ENCODE measurements at regions not wholly inside any gene's neighbourhood (a gene's known extent, or its start where the extent isn't known, plus 50 kb on each side); places are given as distances from the start of the nearest gene placed in this dataset.

GRCh38 chr6:149213829-149214228 is 103.7 kb upstream of the TAB2 start:
- DNase-seq (ENCODE audit: low spot score), result no peak

- DNase-seq (ENCODE audit: low spot score), result no peak
These were observed 101.1 kb upstream of the TAB2 start for GRCh38 chr6:149216459-149216858.

- no peak for DNase-seq (ENCODE audit: low spot score)
These were observed 100.0 kb upstream of the TAB2 start for GRCh38 chr6:149217466-149217888.

GRCh38 chr6:149218471-149218870 is 99.0 kb upstream of the TAB2 start:
- DNase-seq (ENCODE audit: low spot score), result no peak

GRCh38 chr6:149218915-149219314 is 98.6 kb upstream of the TAB2 start:
- DNase-seq (ENCODE audit: low spot score), result no peak

- DNase-seq (ENCODE audit: low spot score), result no peak
These were observed 96.4 kb upstream of the TAB2 start for GRCh38 chr6:149220882-149221773.

GRCh38 chr6:149221774-149222070 is 95.8 kb upstream of the TAB2 start:
- no peak for DNase-seq (ENCODE audit: low spot score)

- no peak for DNase-seq (ENCODE audit: low spot score)
These were observed 94.2 kb upstream of the TAB2 start for GRCh38 chr6:149223120-149223903.

DNA sequence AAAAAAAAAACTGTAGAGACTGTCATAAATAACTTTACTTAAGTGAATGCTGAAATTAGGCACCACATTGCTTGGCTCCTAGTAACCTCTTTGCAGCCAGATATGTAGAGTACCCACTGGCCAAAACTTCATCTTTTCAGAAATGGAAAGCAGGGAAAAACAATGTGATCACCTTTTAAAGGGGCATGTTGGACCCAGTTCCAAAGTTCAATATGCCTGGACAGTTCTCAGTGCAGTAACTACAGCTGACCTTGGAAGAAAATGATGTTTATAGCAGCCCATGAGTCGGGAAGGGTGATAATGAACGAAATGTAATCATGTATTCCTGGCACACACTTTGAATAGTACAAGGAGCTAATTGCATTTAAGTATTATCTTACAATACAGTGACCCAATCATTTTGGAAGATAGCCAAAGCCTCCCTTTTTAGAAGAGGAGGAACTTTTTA is 93.6 kb upstream of the TAB2 start:
- no peak for DNase-seq (ENCODE audit: low spot score)

DNA sequence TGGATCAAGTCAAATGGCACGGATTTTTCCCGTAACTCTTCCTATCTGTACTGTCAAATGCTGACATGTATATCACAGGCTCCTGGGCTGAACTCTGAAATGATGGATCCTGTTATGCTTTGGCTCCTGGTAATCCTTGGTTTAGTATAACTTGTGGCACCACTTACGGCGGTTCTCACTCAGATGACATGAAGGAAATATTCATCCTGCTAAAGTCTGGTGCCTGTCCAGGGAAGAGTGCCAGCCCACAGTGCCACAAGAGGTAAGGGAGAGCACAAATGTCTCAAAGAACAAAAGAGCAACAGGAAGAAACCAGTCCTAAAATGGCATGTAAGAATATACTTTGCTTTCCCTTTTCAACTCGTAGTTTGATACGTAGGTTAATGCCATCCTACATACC is 93.1 kb upstream of the TAB2 start:
- no peak for DNase-seq (ENCODE audit: low spot score)

DNA sequence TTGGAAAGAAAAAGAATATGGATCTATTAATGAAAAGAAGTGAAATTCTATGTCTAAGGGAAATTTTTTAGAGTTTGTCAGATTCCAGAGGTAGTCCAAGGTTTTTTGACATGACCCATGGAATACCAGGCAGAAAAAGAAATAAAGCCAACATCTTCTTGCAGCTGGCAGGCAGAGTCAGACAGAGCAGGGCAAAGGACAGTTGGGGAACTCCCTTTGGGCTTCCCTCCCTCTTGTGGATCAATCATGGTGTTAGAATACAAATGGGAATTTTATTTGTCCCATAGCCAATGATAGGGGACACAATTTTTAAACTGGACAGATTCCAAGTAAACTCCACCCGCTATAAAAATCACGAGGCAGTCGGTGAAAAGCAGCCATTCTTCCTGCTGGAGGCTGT is 92.1 kb upstream of the TAB2 start:
- DNase-seq (ENCODE audit: low spot score), result no peak

DNA sequence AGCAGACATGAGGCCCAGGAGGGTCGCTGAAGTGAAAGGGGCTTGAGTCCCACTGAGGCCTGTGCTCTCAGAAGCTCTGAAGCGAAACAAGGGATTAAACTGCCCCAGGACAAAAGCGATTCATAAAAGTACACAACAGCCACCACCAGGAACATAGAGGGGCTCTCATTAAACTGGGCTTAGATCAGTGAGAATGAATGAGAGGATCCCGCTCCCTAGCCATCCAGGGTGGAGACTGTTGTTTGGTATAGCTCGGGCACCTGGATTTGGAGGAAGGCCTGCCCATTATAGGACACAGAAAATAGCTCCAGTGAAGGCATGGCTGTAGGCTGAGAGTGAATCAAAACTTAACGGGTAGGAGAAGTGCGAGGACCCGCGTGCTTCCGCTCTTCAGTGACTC is 91.6 kb upstream of the TAB2 start:
- no peak for DNase-seq (ENCODE audit: low spot score)

- DNase-seq (ENCODE audit: low spot score), result no peak
These were observed 89.7 kb upstream of the TAB2 start for GRCh38 chr6:149227796-149228195.

- DNase-seq (ENCODE audit: low spot score), result no peak
These were observed 89.1 kb upstream of the TAB2 start for GRCh38 chr6:149228311-149228955.

- no peak for DNase-seq (ENCODE audit: low spot score)
These were observed 88.4 kb upstream of the TAB2 start for GRCh38 chr6:149229096-149229495.

DNA sequence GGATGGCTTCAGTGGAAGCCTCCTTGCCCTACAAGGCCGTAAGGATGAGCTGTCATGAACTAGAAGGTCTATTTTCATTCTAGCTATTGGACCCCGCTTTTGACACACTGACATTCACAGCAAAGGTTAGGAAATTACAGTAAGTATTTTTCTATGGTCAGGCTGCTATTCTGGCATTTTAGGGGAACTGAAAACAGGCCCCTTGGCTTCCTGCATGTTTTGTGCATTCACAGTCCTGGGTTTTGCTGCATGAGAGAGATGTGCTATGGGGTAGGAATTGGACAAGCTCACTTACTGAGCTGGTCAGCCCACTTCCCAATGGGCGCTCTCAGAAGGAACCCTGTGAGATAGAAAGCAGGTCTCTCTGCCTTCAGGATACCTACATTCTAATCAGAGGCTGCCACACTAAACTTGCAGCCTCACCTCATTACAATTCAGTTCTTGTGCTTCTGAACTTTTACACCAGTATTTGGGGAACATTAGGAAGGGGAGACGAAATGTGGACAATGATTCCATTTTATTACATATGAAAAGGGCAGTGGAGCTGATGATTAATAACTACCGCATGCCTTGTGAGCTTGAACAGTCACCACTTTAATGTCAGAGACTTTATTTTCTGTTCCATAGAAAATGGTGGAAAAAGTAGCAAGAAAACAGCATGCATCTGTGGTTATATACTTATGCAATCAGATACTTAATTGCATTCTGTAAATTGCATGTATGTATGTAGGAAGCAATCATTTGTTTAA is 86.6 kb upstream of the TAB2 start:
- DNase-seq (ENCODE audit: low spot score), result no peak

DNA sequence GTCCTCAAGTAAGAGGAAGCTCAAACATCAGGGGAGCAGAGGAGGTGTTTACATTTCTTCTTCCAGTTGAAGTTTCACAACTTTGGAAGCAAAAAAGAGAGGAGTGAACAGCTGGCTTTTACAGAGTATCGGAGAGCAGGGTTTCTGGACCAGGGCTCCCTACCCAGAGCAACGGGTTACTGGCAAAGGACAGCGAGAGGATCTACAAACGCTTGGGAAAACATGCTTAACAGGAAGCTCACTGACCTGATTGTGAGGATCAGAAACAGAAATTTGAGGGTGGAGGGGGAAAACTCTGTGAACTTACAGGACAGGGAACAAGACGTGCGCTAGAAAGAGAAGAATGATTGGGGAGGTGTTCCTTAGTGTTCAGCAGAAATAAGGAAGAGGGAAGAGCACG is 85.7 kb upstream of the TAB2 start:
- DNase-seq (ENCODE audit: low spot score), result no peak

GRCh38 chr6:149233056-149233715 is 84.3 kb upstream of the TAB2 start:
- no peak for DNase-seq (ENCODE audit: low spot score)

- no peak for DNase-seq (ENCODE audit: low spot score)
These were observed 83.2 kb upstream of the TAB2 start for GRCh38 chr6:149234051-149234962.

- peak; percentile 43 for DNase-seq (ENCODE audit: low spot score)
These were observed 82.4 kb upstream of the TAB2 start for GRCh38 chr6:149235130-149235561.

Measured in mucosa of gallbladder (tissue), 1 donor.